ENCODE measurements at regions not wholly inside any gene's neighbourhood (a gene's known extent, or its start where the extent isn't known, plus 50 kb on each side); places are given as distances from the start of the nearest gene placed in this dataset.

GRCh38 chr14:83096092-83096491 is 1562.4 kb upstream of the SEL1L start:
- Histone ChIP-seq H3K27ac (ENCODE audit: low read depth, low read length, poor library complexity, severe bottlenecking) (no peak overlapping the region), H3K4me2 (ENCODE audit: low read length) (no peak overlapping the region), H3K36me3 (ENCODE audit: insufficient read depth, low read length) (no peaks in the 10 kb centered on the region), H2AFZ (ENCODE audit: low read length) (no peak overlapping the region), H4K20me1 (ENCODE audit: insufficient read depth, low read length) (no peaks in the 10 kb centered on the region), H3K79me2 (ENCODE audit: insufficient read depth, low read depth, low read length) (no peaks in the 10 kb centered on the region), H3K9me2 (ENCODE audit: insufficient read depth, low read length) (no peaks in the 10 kb centered on the region), H3K4me3 (ENCODE audit: low read depth, low read length, poor library complexity, severe bottlenecking) (no peak overlapping the region), H3K9me3 (ENCODE audit: low read length) (no peaks in the 10 kb centered on the region), H3K4me1 (ENCODE audit: insufficient read depth, low read length, poor library complexity, severe bottlenecking) (no peaks in the 10 kb centered on the region)
- ChIA-PET POLR2A (interaction anchor here (1.0 kb wide), 1 partner anchor 17 kb away, joined by 4 read pairs; no protein-coding TSS in a partner anchor), CTCF (ENCODE audit: unreplicated experiment) (no interaction called here)
- TF ChIP-seq CTCF (conservative IDR thresholded peaks at IDR 0.05; ENCODE audit: low read length) (no peak), EZH2phosphoT487 (IDR thresholded peaks at IDR 0.05; ENCODE audit: borderline replicate concordance, low read depth, low read length) (no peak)
- DNase-seq (ENCODE audit: low spot score): no peak
- no TSS peak for BruUV-seq (replicated peaks)
- intact Hi-C loops (cut with micrococcal nuclease; ENCODE audit: unreplicated experiment): no loop called here

DNA sequence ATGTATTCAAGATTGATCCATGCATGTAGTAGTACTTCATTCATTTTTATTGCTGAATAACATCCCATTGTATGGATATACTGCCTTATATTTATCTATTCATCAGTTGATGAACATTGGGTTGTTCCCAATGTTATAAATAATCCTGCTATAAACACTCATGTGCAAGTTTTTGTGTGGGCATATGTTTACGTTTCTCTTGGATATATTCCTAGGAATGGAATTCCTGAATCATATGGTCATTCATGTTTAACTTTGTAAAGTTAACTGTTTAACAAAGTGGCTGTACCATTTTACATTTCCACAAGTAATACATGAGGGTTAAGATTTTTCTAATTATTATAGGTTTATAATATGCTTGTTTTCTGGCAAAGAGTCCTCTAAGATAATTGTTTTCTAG is 1568.2 kb upstream of the SEL1L start:
- Histone ChIP-seq H2AFZ (ENCODE audit: low read length) (no peak overlapping the region), H3K27ac (ENCODE audit: low read depth, low read length, poor library complexity, severe bottlenecking) (no peak overlapping the region), H3K4me3 (ENCODE audit: low read depth, low read length, poor library complexity, severe bottlenecking) (no peak overlapping the region), H3K36me3 (ENCODE audit: insufficient read depth, low read length) (no peaks in the 10 kb centered on the region), H3K4me2 (ENCODE audit: low read length) (no peak overlapping the region), H3K79me2 (ENCODE audit: insufficient read depth, low read depth, low read length) (no peaks in the 10 kb centered on the region), H3K4me1 (ENCODE audit: insufficient read depth, low read length, poor library complexity, severe bottlenecking) (no peaks in the 10 kb centered on the region), H3K9me3 (ENCODE audit: low read length) (no peaks in the 10 kb centered on the region), H4K20me1 (ENCODE audit: insufficient read depth, low read length) (no peaks in the 10 kb centered on the region), H3K9me2 (ENCODE audit: insufficient read depth, low read length) (no peaks in the 10 kb centered on the region)
- TF ChIP-seq EZH2phosphoT487 (IDR thresholded peaks at IDR 0.05; ENCODE audit: borderline replicate concordance, low read depth, low read length): no peak
- no peak for TF ChIP-seq CTCF (conservative IDR thresholded peaks at IDR 0.05; ENCODE audit: low read length)
- ChIA-PET CTCF (ENCODE audit: unreplicated experiment) (no interaction called here), POLR2A (no interaction called here)
- no peak for DNase-seq (ENCODE audit: low spot score)
- BruUV-seq (replicated peaks): no TSS peak
- intact Hi-C loops (cut with micrococcal nuclease; ENCODE audit: unreplicated experiment): no loop called here

- POLR2A ChIA-PET: no interaction called here
- Histone ChIP-seq H4K20me1 (ENCODE audit: insufficient read depth, low read length) (no peaks in the 10 kb centered on the region), H3K4me3 (ENCODE audit: low read depth, low read length, poor library complexity, severe bottlenecking) (no peak overlapping the region), H3K27ac (ENCODE audit: low read depth, low read length, poor library complexity, severe bottlenecking) (no peak overlapping the region), H3K9me2 (ENCODE audit: insufficient read depth, low read length) (no peaks in the 10 kb centered on the region), H3K4me2 (ENCODE audit: low read length) (no peak overlapping the region), H3K79me2 (ENCODE audit: insufficient read depth, low read depth, low read length) (no peaks in the 10 kb centered on the region), H2AFZ (ENCODE audit: low read length) (no peak overlapping the region), H3K4me1 (ENCODE audit: insufficient read depth, low read length, poor library complexity, severe bottlenecking) (no peaks in the 10 kb centered on the region), H3K36me3 (ENCODE audit: insufficient read depth, low read length) (no peaks in the 10 kb centered on the region), H3K9me3 (ENCODE audit: low read length) (no peaks in the 10 kb centered on the region)
- no peak for DNase-seq (ENCODE audit: low spot score)
- intact Hi-C loops (cut with micrococcal nuclease; ENCODE audit: unreplicated experiment): no loop called here
- no TSS peak for BruUV-seq (replicated peaks)
- CTCF ChIA-PET (ENCODE audit: unreplicated experiment): no interaction called here
- TF ChIP-seq EZH2phosphoT487 (IDR thresholded peaks at IDR 0.05; ENCODE audit: borderline replicate concordance, low read depth, low read length): no peak
- no peak for TF ChIP-seq CTCF (conservative IDR thresholded peaks at IDR 0.05; ENCODE audit: low read length)
These were observed 1584.4 kb upstream of the SEL1L start for GRCh38 chr14:83118029-83118428.

All from OCI-LY7 (cell line).